KMS-11 (cell line): ENCODE measurements at regions not wholly inside any gene's neighbourhood (a gene's known extent, or its start where the extent isn't known, plus 50 kb on each side); places are given as distances from the start of the nearest gene placed in this dataset.
"Not testable (repeated sequence)": the region's sequence is repeated elsewhere in the genome, so short reads cannot be mapped to it uniquely, and the experiment has no call there.

Experiments used
- H2AFZ ChIP-seq: fragments of 200-600 bp; sonication (generic); 2 replicates; pipeline ENCODE4 v1.6.1; 2016; ENCODE audit warnings: antibody characterized with exemption, mixed run types, low read depth
- H3K27ac ChIP-seq: fragments of 200-600 bp; sonication (generic); 2 replicates; pipeline ENCODE4 v1.6.1; 2016; ENCODE audit warnings: mild to moderate bottlenecking, mixed run types
- H3K27me3 ChIP-seq: fragments of 200-600 bp; sonication (generic); 2 replicates; pipeline ENCODE4 v1.6.1; 2017; ENCODE audit warnings: mild to moderate bottlenecking, low read depth, mixed run types, moderate library complexity; ENCODE audit not compliant: insufficient read depth
- H3K36me3 ChIP-seq: fragments of 200-600 bp; sonication (generic); 2 replicates; pipeline ENCODE4 v1.6.1; 2017; ENCODE audit warnings: mild to moderate bottlenecking, mixed run types; ENCODE audit not compliant: insufficient read depth
- H3K4me1 ChIP-seq: fragments of 200-600 bp; sonication (generic); 2 replicates; pipeline ENCODE4 v1.6.1; 2016; ENCODE audit warnings: mild to moderate bottlenecking, low read depth, mixed run types; ENCODE audit not compliant: poor library complexity, severe bottlenecking
- H3K4me2 ChIP-seq: fragments of 200-600 bp; sonication (generic); 2 replicates; pipeline ENCODE4 v1.7.0; 2016; ENCODE audit warnings: mild to moderate bottlenecking, mixed run types
- H3K4me3 ChIP-seq: fragments of 200-600 bp; sonication (generic); IDR thresholded peaks from 2 replicates; pipeline ENCODE4 v1.6.1; 2017; ENCODE audit warnings: low read depth, low read length, mixed read lengths; ENCODE audit not compliant: insufficient read depth
- H3K79me2 ChIP-seq: fragments of 200-600 bp; sonication (generic); 2 replicates; pipeline ENCODE4 v1.6.1; 2016; ENCODE audit warnings: low read depth, mixed run types; ENCODE audit not compliant: insufficient read depth
- H3K9ac ChIP-seq: fragments of 200-600 bp; sonication (generic); 2 replicates; pipeline ENCODE4 v1.6.1; 2016; ENCODE audit warnings: mild to moderate bottlenecking, mixed run types
- H4K20me1 ChIP-seq: fragments of 200-600 bp; sonication (generic); 2 replicates; pipeline ENCODE4 v1.6.1; 2016; ENCODE audit warnings: mild to moderate bottlenecking, mixed run types; ENCODE audit not compliant: insufficient read depth
- CTCF ChIP-seq: fragments of 200-600 bp; sonication (generic); conservative IDR thresholded peaks from 2 replicates; pipeline ENCODE4 v1.6.1; 2017; ENCODE audit warnings: low read depth, mild to moderate bottlenecking, antibody characterized with exemption, low read length, moderate library complexity, mixed read lengths

- TF ChIP-seq CTCF, result no peak
- no peaks in the 10 kb centered on the region for H3K4me1 ChIP-seq
- H3K36me3 ChIP-seq, result no peaks in the 10 kb centered on the region
- no peak overlapping the region for H3K4me2 ChIP-seq
- no peaks in the 10 kb centered on the region for H3K79me2 ChIP-seq
- H4K20me1 ChIP-seq, result no peaks in the 10 kb centered on the region
- H3K4me3 ChIP-seq, result no peak overlapping the region
- H2AFZ ChIP-seq, result no peak overlapping the region
- no peak overlapping the region for H3K27ac ChIP-seq
- no peak overlapping the region for H3K9ac ChIP-seq
- no peaks in the 10 kb centered on the region for H3K27me3 ChIP-seq
Measured at GRCh38 chr1:90220496-90220895, 225.6 kb downstream of the ZNF326 start.

DNA sequence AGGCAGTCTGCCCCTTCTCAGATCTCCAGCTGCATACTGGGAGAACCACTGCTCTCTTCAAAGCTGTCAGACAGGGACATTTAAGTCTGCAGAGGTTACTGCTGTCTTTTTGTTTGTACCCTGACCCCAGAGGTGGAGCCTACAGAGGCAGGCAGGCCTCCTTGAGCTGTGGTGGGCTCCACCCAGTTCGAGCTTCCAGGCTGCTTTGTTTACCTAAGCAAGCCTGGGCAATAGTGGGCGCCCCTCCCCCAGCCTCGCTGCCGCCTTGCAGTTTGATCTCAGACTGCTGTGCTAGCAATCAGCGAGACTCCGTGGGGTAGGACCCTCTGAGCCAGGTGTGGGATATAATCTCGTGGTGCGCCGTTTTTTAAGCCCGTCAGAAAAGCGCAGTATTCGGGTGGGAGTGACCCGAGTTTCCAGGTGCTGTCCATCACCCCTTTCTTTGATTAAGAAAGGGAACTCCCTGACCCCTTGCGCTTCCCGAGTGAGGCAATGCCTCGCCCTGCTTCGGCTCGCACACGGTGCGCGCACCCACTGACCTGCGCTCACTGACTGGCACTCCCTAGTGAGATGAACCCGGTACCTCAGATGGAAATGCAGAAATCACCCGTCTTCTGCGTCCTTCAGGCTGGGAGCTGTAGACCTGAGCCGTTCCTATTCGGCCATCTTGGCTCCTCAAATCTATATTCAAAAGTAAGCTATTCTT lies 224.4 kb downstream of the ZNF326 start:
- H3K4me1 ChIP-seq, H3K79me2 ChIP-seq, H2AFZ ChIP-seq, H3K27ac ChIP-seq, H3K27me3 ChIP-seq, H3K4me3 ChIP-seq, H4K20me1 ChIP-seq, H3K36me3 ChIP-seq, H3K4me2 ChIP-seq, H3K9ac ChIP-seq: not testable (repeated sequence)

DNA sequence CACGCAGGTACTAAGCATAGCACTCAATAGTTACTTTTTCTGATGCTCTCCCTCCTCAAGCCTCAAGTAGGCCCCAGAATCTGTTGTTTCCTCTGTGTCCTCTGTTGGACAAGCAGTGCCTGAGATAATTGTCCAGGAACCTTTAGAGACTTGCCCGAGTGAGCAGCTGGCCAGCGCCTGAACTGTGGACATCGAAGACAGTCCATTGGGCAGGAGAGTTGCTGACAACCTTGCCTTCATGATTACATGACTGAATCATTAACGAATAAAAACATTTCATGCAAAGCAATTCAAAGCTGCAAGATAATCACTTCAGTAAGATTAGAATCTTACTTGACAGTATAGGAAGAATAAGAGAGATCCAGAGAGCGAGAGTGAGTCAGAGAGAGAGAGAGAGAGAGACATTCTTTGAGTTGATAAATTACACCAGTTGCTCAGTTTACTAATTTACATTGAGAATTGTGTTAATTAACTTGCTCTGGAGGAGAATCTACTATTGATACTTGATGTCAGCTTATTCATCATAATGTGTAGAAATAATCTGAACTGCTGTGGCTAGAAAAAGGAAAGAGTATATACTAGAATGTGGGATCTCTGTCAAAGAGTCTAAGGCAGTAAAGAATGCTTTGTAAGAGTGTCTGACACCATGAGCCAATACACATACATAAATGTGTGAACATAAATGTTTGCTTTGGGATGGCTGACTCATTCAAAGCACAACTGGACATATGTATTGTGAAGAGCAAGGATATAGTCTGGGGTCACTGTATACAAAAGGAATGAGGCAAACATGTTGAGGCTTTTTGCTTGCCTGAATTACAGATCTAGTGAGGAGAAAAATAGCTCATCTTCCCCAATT lies 216.0 kb downstream of the ZNF326 start:
- Histone ChIP-seq H3K36me3 (no peaks in the 10 kb centered on the region), H3K27ac (no peak overlapping the region), H3K4me2 (no peak overlapping the region), H3K4me3 (no peak overlapping the region), H3K27me3 (no peaks in the 10 kb centered on the region), H4K20me1 (no peaks in the 10 kb centered on the region), H3K4me1 (no peaks in the 10 kb centered on the region), H3K9ac (no peak overlapping the region), H3K79me2 (no peaks in the 10 kb centered on the region), H2AFZ (no peak overlapping the region)
- TF ChIP-seq CTCF, result no peak

GRCh38 chr1:90208949-90209348 lies 214.0 kb downstream of the ZNF326 start:
- no peaks in the 10 kb centered on the region for H3K4me1 ChIP-seq
- no peaks in the 10 kb centered on the region for H3K27me3 ChIP-seq
- no peak for TF ChIP-seq CTCF
- H3K36me3 ChIP-seq, result no peaks in the 10 kb centered on the region
- no peaks in the 10 kb centered on the region for H3K79me2 ChIP-seq
- H2AFZ ChIP-seq, result no peak overlapping the region
- no peak overlapping the region for H3K9ac ChIP-seq
- no peaks in the 10 kb centered on the region for H4K20me1 ChIP-seq
- no peak overlapping the region for H3K27ac ChIP-seq
- no peak overlapping the region for H3K4me2 ChIP-seq
- H3K4me3 ChIP-seq, result no peak overlapping the region

GRCh38 chr1:90206260-90206659 lies 211.3 kb downstream of the ZNF326 start:
- H4K20me1 ChIP-seq, result no peaks in the 10 kb centered on the region
- H3K9ac ChIP-seq, result no peak overlapping the region
- no peaks in the 10 kb centered on the region for H3K27me3 ChIP-seq
- no peaks in the 10 kb centered on the region for H3K79me2 ChIP-seq
- TF ChIP-seq CTCF, result no peak
- no peak overlapping the region for H2AFZ ChIP-seq
- H3K4me2 ChIP-seq, result no peak overlapping the region
- no peak overlapping the region for H3K27ac ChIP-seq
- H3K4me1 ChIP-seq, result no peaks in the 10 kb centered on the region
- no peak overlapping the region for H3K4me3 ChIP-seq
- no peaks in the 10 kb centered on the region for H3K36me3 ChIP-seq
